HEK293 (cell line): ENCODE measurements at regions not wholly inside any gene's neighbourhood (a gene's known extent, or its start where the extent isn't known, plus 50 kb on each side); places are given as distances from the start of the nearest gene placed in this dataset.

Experiments
- CTCF ChIA-PET: fragments of 350-600 bp; formaldehyde crosslinking; extraction: SDS; loops from one replicate; lab custom pipeline; 2021; ENCODE audit warnings: antibody characterized with exemption; lab: Yijun Ruan, JAX
- POLR2A ChIA-PET: fragments of 300-600 bp; formaldehyde crosslinking; extraction: SDS; loops from one replicate; lab custom pipeline; 2020; ENCODE audit warnings: antibody characterized with exemption, inconsistent platforms; lab: Yijun Ruan, JAX
- H3K27ac ChIP-seq: fragments of 200-500 bp; sonication (Bioruptor generic); 2 replicates; pipeline ENCODE4 v1.5.1; 2014; ENCODE audit warnings: low read depth, low read length, control low read depth, inconsistent platforms; ENCODE audit errors: extremely low read depth
- H3K36me3 ChIP-seq, 2 experiments: fragments of 200-500 bp in 1 of 2; sonication (Bioruptor generic) in 1 of 2; 1 replicate in 1 of 2; 2 replicates in 1 of 2; pipeline ENCODE4 v1.5.1; 2014 to 2017; ENCODE audit warnings: inconsistent platforms in 2 of 2, low read length in 2 of 2; ENCODE audit not compliant: control insufficient read depth in 2 of 2, insufficient read depth in 1 of 2
- H3K4me1 ChIP-seq: fragments of 200-500 bp; sonication (Bioruptor generic); 2 replicates; pipeline ENCODE4 v1.5.1; 2014; ENCODE audit warnings: mild to moderate bottlenecking, low read length, inconsistent platforms; ENCODE audit not compliant: control insufficient read depth, insufficient read depth
- H3K4me3 ChIP-seq: 2 replicates; pipeline ENCODE4 v1.5.1; 2011; ENCODE audit warnings: low read depth, mild to moderate bottlenecking, control low read depth, low read length, moderate library complexity
- H3K9me3 ChIP-seq: fragments of 200-500 bp; sonication (Bioruptor generic); 2 replicates; pipeline ENCODE4 v1.5.1; 2014; ENCODE audit warnings: low read depth, low read length, inconsistent platforms; ENCODE audit not compliant: control insufficient read depth, insufficient read depth
- KLF17 ChIP-seq: fragments of 450-650 bp; formaldehyde crosslinking; IDR thresholded peaks from 2 replicates; pipeline ENCODE4 v1.5.1; 2016; ENCODE audit warnings: missing biosample characterization, missing genetic modification characterization
- OVOL3 ChIP-seq: fragments of 450-650 bp; formaldehyde crosslinking; IDR thresholded peaks from 2 replicates; pipeline ENCODE4 v1.5.1; 2016; ENCODE audit warnings: missing biosample characterization, missing genetic modification characterization
- PRDM2 ChIP-seq: fragments of 450-650 bp; formaldehyde crosslinking; IDR thresholded peaks from 2 replicates; pipeline ENCODE4 v1.5.1; 2016; ENCODE audit warnings: missing biosample characterization, missing genetic modification characterization, borderline replicate concordance
- SALL2 ChIP-seq: fragments of 450-650 bp; formaldehyde crosslinking; IDR thresholded peaks from 2 replicates; pipeline ENCODE4 v1.5.0; 2017; ENCODE audit warnings: missing biosample characterization, mild to moderate bottlenecking, missing genetic modification characterization, borderline replicate concordance
- SETDB1 ChIP-seq: IDR thresholded peaks from one replicate; pipeline ENCODE4 v1.6.1; 2017; ENCODE audit warnings: mild to moderate bottlenecking, low read length, moderate library complexity, mixed read lengths; ENCODE audit not compliant: insufficient read length
- SP2 ChIP-seq: fragments of 450-650 bp; formaldehyde crosslinking; IDR thresholded peaks from 2 replicates; pipeline ENCODE4 v1.5.1; 2016; ENCODE audit warnings: missing biosample characterization, missing genetic modification characterization
- ZBTB11 ChIP-seq: fragments of 450-650 bp; formaldehyde crosslinking; conservative IDR thresholded peaks from 2 replicates; pipeline ENCODE4 v1.5.1; 2016; ENCODE audit warnings: low read depth, missing biosample characterization, missing genetic modification characterization
- ZEB2 ChIP-seq: fragments of 450-650 bp; formaldehyde crosslinking; IDR thresholded peaks from 2 replicates; pipeline ENCODE4 v1.5.1; 2016; ENCODE audit warnings: missing biosample characterization, missing genetic modification characterization
- ZFP37 ChIP-seq: fragments of 450-650 bp; formaldehyde crosslinking; IDR thresholded peaks from 2 replicates; pipeline ENCODE4 v1.5.1; 2016; ENCODE audit warnings: missing biosample characterization, missing genetic modification characterization
- ZFP69B ChIP-seq: fragments of 450-650 bp; formaldehyde crosslinking; IDR thresholded peaks from 2 replicates; pipeline ENCODE4 v1.5.1; 2016; ENCODE audit warnings: missing biosample characterization, missing genetic modification characterization
- ZNF138 ChIP-seq: fragments of 450-650 bp; formaldehyde crosslinking; IDR thresholded peaks from 2 replicates; pipeline ENCODE4 v1.5.1; 2016; ENCODE audit warnings: missing biosample characterization, missing genetic modification characterization, borderline replicate concordance
- ZNF157 ChIP-seq: fragments of 450-650 bp; formaldehyde crosslinking; IDR thresholded peaks from 2 replicates; pipeline ENCODE4 v1.5.1; 2016; ENCODE audit warnings: missing biosample characterization, missing genetic modification characterization
- ZNF266 ChIP-seq: fragments of 450-650 bp; formaldehyde crosslinking; IDR thresholded peaks from 2 replicates; pipeline ENCODE4 v1.5.1; 2016; ENCODE audit warnings: missing biosample characterization, missing genetic modification characterization, low read depth
- ZNF280D ChIP-seq: fragments of 450-650 bp; formaldehyde crosslinking; IDR thresholded peaks from 2 replicates; pipeline ENCODE4 v1.5.1; 2016; ENCODE audit warnings: missing biosample characterization, missing genetic modification characterization
- ZNF37A ChIP-seq: fragments of 450-650 bp; IDR thresholded peaks from 2 replicates; pipeline ENCODE4 v1.5.1; 2018; ENCODE audit warnings: missing biosample characterization, missing genetic modification characterization
- ZNF391 ChIP-seq: fragments of 450-650 bp; formaldehyde crosslinking; IDR thresholded peaks from 2 replicates; pipeline ENCODE4 v1.5.1; 2016; ENCODE audit warnings: low read depth, missing biosample characterization, missing genetic modification characterization, borderline replicate concordance
- ZNF514 ChIP-seq: fragments of 450-650 bp; formaldehyde crosslinking; IDR thresholded peaks from 2 replicates; pipeline ENCODE4 v1.5.1; 2016; ENCODE audit warnings: missing biosample characterization, missing genetic modification characterization
- ZNF600 ChIP-seq: fragments of 450-650 bp; formaldehyde crosslinking; IDR thresholded peaks from 2 replicates; pipeline ENCODE4 v1.5.1; 2016; ENCODE audit warnings: missing biosample characterization, missing genetic modification characterization
- ZNF623 ChIP-seq: fragments of 450-650 bp; formaldehyde crosslinking; IDR thresholded peaks from 2 replicates; pipeline ENCODE4 v1.5.1; 2016; ENCODE audit warnings: missing biosample characterization, missing genetic modification characterization
- ZNF76 ChIP-seq: fragments of 450-650 bp; formaldehyde crosslinking; IDR thresholded peaks from 2 replicates; pipeline ENCODE4; 2016; ENCODE audit warnings: low read depth, missing biosample characterization, missing genetic modification characterization, borderline replicate concordance
- ZSCAN16 ChIP-seq: fragments of 450-650 bp; formaldehyde crosslinking; IDR thresholded peaks from 2 replicates; pipeline ENCODE4 v1.5.1; 2016; ENCODE audit warnings: missing biosample characterization, missing genetic modification characterization

GRCh38 chr16:65229191-65229662 lies 107.4 kb upstream of the CDH11 start (continued):
- no peak for TF ChIP-seq ZNF280D (tag by site-specific recombination)
- TF ChIP-seq ZNF623 (tag by site-specific recombination), result no peak
- TF ChIP-seq ZNF37A (tag by site-specific recombination), result no peak
- no peak for TF ChIP-seq ZNF514 (tag by site-specific recombination)

GRCh38 chr16:65227150-65227835 lies 105.4 kb upstream of the CDH11 start:
- Histone ChIP-seq H3K36me3 (no peaks in the 10 kb centered on the region), H3K9me3 (no peaks in the 10 kb centered on the region), H3K27ac (no peak overlapping the region)
- CTCF ChIA-PET, result interaction anchor here (0.6 kb wide), 1 partner anchor 18 kb away, joined by 4 read pairs; no protein-coding TSS in a partner anchor
- POLR2A ChIA-PET, result no interaction called here
- TF ChIP-seq SP2, result no peak
- no peak for TF ChIP-seq ZNF157 (tag by site-specific recombination)
- TF ChIP-seq ZFP37, result no peak
- TF ChIP-seq ZBTB11 (tag by site-specific recombination), result no peak
- no peak for TF ChIP-seq ZNF266 (tag by site-specific recombination)
- TF ChIP-seq ZNF391 (tag by site-specific recombination), result no peak
- no peak for TF ChIP-seq SALL2 (tag by site-specific recombination)
- no peak for TF ChIP-seq ZNF76 (tag by site-specific recombination)
- no peak for TF ChIP-seq ZEB2
- no peak for TF ChIP-seq ZSCAN16 (tag by site-specific recombination)
- TF ChIP-seq KLF17, result no peak
- no peak for TF ChIP-seq ZNF600 (tag by site-specific recombination)
- no peak for TF ChIP-seq ZFP69B
- TF ChIP-seq PRDM2 (tag by site-specific recombination), result no peak
- no peak for TF ChIP-seq ZNF138 (tag by site-specific recombination)
- TF ChIP-seq SETDB1, result no peak
- TF ChIP-seq OVOL3, result no peak
- TF ChIP-seq, all 188 proteins: peak for 0
- H3K4me3 ChIP-seq, result no peak overlapping the region
- no peaks in the 10 kb centered on the region for H3K4me1 ChIP-seq
